VCaP (cell line): ENCODE measurements at regions not wholly inside any gene's neighbourhood (a gene's known extent, or its start where the extent isn't known, plus 50 kb on each side); places are given as distances from the start of the nearest gene placed in this dataset.
"Not testable (repeated sequence)": the region's sequence is repeated elsewhere in the genome, so short reads cannot be mapped to it uniquely, and the experiment has no call there.

Experiments used
- H3K27ac ChIP-seq: fragments of 450-650 bp; 2 replicates; pipeline ENCODE4 v1.5.1; 2017
- TF ChIP-seq, protein P1 (sequence below): fragments of 450-650 bp; conservative IDR thresholded peaks from 2 replicates; pipeline ENCODE4 v1.5.1; 2017; ENCODE audit warnings: mild to moderate bottlenecking, moderate library complexity

DNA sequence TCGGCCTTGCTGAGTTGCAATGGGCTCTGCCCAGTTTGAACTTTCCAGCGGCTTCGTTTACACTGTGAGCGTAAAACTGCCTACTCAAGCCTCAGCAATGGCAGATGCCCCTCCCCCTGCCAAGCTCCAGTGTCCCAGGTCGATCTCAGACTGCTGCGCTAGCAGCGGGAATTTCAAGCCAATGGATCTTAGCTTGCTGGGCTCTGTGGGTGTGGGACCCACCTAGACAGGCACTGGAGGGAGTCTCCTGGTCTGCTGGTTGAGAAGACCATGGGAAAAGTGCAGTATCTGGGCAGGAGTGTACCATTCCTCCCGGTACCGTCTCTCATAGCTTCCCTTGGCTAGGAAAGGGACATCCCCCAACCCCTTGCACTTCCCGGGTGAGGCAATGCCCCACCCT, 88.2 kb downstream of the KLHL28 start:
- TF ChIP-seq, protein P1, sequence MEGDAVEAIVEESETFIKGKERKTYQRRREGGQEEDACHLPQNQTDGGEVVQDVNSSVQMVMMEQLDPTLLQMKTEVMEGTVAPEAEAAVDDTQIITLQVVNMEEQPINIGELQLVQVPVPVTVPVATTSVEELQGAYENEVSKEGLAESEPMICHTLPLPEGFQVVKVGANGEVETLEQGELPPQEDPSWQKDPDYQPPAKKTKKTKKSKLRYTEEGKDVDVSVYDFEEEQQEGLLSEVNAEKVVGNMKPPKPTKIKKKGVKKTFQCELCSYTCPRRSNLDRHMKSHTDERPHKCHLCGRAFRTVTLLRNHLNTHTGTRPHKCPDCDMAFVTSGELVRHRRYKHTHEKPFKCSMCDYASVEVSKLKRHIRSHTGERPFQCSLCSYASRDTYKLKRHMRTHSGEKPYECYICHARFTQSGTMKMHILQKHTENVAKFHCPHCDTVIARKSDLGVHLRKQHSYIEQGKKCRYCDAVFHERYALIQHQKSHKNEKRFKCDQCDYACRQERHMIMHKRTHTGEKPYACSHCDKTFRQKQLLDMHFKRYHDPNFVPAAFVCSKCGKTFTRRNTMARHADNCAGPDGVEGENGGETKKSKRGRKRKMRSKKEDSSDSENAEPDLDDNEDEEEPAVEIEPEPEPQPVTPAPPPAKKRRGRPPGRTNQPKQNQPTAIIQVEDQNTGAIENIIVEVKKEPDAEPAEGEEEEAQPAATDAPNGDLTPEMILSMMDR: no peak
- H3K27ac ChIP-seq: no peak overlapping the region

GRCh38 chr14:44866770-44867169, 95.0 kb downstream of the KLHL28 start:
- no peak overlapping the region for H3K27ac ChIP-seq
- TF ChIP-seq, protein P1: no peak

GRCh38 chr14:44866322-44866721, 95.4 kb downstream of the KLHL28 start:
- H3K27ac ChIP-seq: no peak overlapping the region
- TF ChIP-seq, protein P1: no peak

- TF ChIP-seq, protein P1: no peak
- H3K27ac ChIP-seq: no peak overlapping the region
These were observed 98.5 kb downstream of the KLHL28 start for GRCh38 chr14:44863271-44863670.

DNA sequence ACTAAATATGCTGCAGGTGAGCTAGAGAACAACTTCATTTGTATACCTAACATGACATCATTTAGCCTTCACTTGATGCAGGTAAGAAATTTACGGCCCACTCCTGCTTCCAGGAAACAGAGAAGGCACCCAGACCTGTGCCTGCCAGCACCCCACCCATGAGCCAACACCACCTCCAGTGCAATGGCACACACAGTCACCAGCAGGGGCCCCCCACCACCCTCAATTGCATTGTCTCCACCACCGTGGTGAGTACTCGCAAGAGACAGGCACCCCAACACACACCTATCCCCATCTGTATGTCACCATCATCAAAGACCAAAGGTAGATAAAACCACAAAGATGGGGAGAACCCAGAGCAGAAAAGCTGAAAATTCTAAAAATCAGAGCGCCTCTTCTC, 107.6 kb downstream of the KLHL28 start:
- TF ChIP-seq, protein P1: no peak

GRCh38 chr14:44847526-44848309, 114.0 kb downstream of the KLHL28 start:
- TF ChIP-seq, protein P1: no peak
- no peak overlapping the region for H3K27ac ChIP-seq

More for the DNA sequence above, 107.6 kb downstream of the KLHL28 start:
- H3K27ac ChIP-seq: no peak overlapping the region

- no peak overlapping the region for H3K27ac ChIP-seq
- TF ChIP-seq, protein P1: peak; percentile 89
These were observed 115.4 kb downstream of the KLHL28 start for GRCh38 chr14:44846232-44846824.

GRCh38 chr14:44835928-44836327, 125.8 kb downstream of the KLHL28 start:
- not testable (repeated sequence) for H3K27ac ChIP-seq
